HepG2 (cell line): ENCODE measurements at regions not wholly inside any gene's neighbourhood (a gene's known extent, or its start where the extent isn't known, plus 50 kb on each side); places are given as distances from the start of the nearest gene placed in this dataset.

Experiments used
- ATAC-seq: fragments of 200-7000 bp; cut with Tn5 transposase; 3 replicates; pipeline ENCODE4 v1.9.1; 2020; ENCODE audit warnings: mild to moderate bottlenecking, moderate library complexity
- BruUV-seq: library from RNA; stranded (reverse); fragments of 400-500 nt; replicated peaks from 2 replicates; lab custom pipeline; 2021; lab: Mats Ljungman, UMichigan
- CTCF ChIA-PET: fragments of 300-600 bp; formaldehyde crosslinking; extraction: SDS; loops from one replicate; lab custom pipeline; 2021; ENCODE audit warnings: low total read pairs, inconsistent platforms, low intra/inter-chr PET ratio; lab: Yijun Ruan, JAX
- POLR2A ChIA-PET: fragments of 350-600 bp; sonication (Branson Sonifier 250); formaldehyde crosslinking; loops from one replicate; lab custom pipeline; 2020; ENCODE audit warnings: antibody characterized with exemption, inconsistent platforms; lab: Yijun Ruan, JAX
- DNase-seq: peaks from one replicate; pipeline ENCODE4 v3.0.0-alpha.2; 2015; ENCODE audit warnings: low spot score
- FAIRE-seq: peaks from 3 replicates; lab custom pipeline; 2011; peaks lifted over from hg19 to GRCh38; lab: Jason Lieb, UNC
- H2AFZ ChIP-seq: one replicate; pipeline ENCODE4 v1.6.1; 2011; ENCODE audit warnings: low read length, inconsistent platforms
- H3K27ac ChIP-seq: fragments of 300-600 bp; 3 replicates; pipeline ENCODE4 v1.8.0; 2011; ENCODE audit warnings: mixed run types, mild to moderate bottlenecking, mixed read lengths, low read length, inconsistent platforms; ENCODE audit not compliant: insufficient read depth; ENCODE audit errors: extremely low read length
- H3K27me3 ChIP-seq, 2 experiments: fragments of 200-600 bp in 1 of 2; 2 replicates in 1 of 2; 3 replicates in 1 of 2; pipeline versions ENCODE4 v1.6.0 to v1.8.0; 2011; ENCODE audit warnings: low read length in 2 of 2, mild to moderate bottlenecking in 2 of 2, moderate library complexity in 2 of 2, inconsistent platforms in 1 of 2; ENCODE audit not compliant: insufficient read depth in 2 of 2, control insufficient read depth in 1 of 2
- H3K36me3 ChIP-seq, 2 experiments: fragments of 200-600 bp in 1 of 2; replicated peaks in 1 of 2; 2 replicates in 1 of 2; 3 replicates in 1 of 2; pipeline versions ENCODE4 v1.5.1 to v1.8.0; 2011; ENCODE audit warnings: low read length in 2 of 2, inconsistent platforms in 1 of 2; ENCODE audit not compliant: insufficient read depth in 2 of 2, control insufficient read depth in 1 of 2
- H3K4me1 ChIP-seq: 2 replicates; pipeline ENCODE4 v1.5.1; 2012; ENCODE audit warnings: low read length, inconsistent platforms; ENCODE audit not compliant: insufficient read depth
- H3K4me2 ChIP-seq: 2 replicates; pipeline ENCODE4 v1.6.0; 2011; ENCODE audit warnings: low read depth, low read length, inconsistent platforms
- H3K4me3 ChIP-seq, 3 experiments: fragments of 200-600 bp in 1 of 3; sonication (generic), shearing (Covaris generic) in 1 of 3; replicated peaks in 1 of 3; 2 replicates each; pipeline ENCODE4 v1.5.1; 2011 to 2016; ENCODE audit warnings: low read length in 3 of 3, inconsistent platforms in 2 of 3, low read depth in 2 of 3, mild to moderate bottlenecking in 2 of 3, control low read depth in 1 of 3, mixed read lengths in 1 of 3; ENCODE audit not compliant: insufficient read depth in 1 of 3
- H3K79me2 ChIP-seq: one replicate; pipeline ENCODE4 v1.6.1; 2011; ENCODE audit warnings: low read length, inconsistent platforms; ENCODE audit not compliant: insufficient read depth
- H3K9ac ChIP-seq: 2 replicates; pipeline ENCODE4 v1.6.0; 2011; ENCODE audit warnings: mild to moderate bottlenecking, low read depth, low read length, inconsistent platforms; ENCODE audit not compliant: insufficient read depth
- H3K9me3 ChIP-seq: 2 replicates; pipeline ENCODE4 v1.5.1; 2012; ENCODE audit warnings: mild to moderate bottlenecking, low read length
- H4K20me1 ChIP-seq: 2 replicates; pipeline ENCODE4 v1.6.0; 2011; ENCODE audit warnings: inconsistent platforms, mild to moderate bottlenecking, low read length, moderate library complexity; ENCODE audit not compliant: insufficient read depth
- ATAD3A ChIP-seq: sonication (generic); formaldehyde crosslinking; IDR thresholded peaks from 2 replicates; pipeline ENCODE4 v1.4.0; 2020; ENCODE audit warnings: missing genetic modification reagents
- HNRNPLL ChIP-seq: fragments of 200-400 bp; formaldehyde crosslinking; IDR thresholded peaks from 2 replicates; pipeline ENCODE4 v1.6.1; 2017; ENCODE audit warnings: mild to moderate bottlenecking, low read depth, low read length; ENCODE audit not compliant: poor library complexity, severe bottlenecking
- KDM5B ChIP-seq: sonication (generic); formaldehyde crosslinking; IDR thresholded peaks from 2 replicates; pipeline ENCODE4 v1.4.0; 2020; ENCODE audit warnings: missing genetic modification reagents, mild to moderate bottlenecking, borderline replicate concordance
- POLR2A ChIP-seq, 2 experiments: IDR thresholded peaks; 2 replicates each; pipeline ENCODE4 v1.6.1; 2011; ENCODE audit warnings: low read depth in 2 of 2, low read length in 2 of 2, mild to moderate bottlenecking in 1 of 2, moderate library complexity in 1 of 2; ENCODE audit not compliant: insufficient read depth in 1 of 2
- RFX5 ChIP-seq: IDR thresholded peaks from 2 replicates; pipeline ENCODE4 v1.6.1; 2011; ENCODE audit warnings: low read depth, low read length, improper control_type of control experiment
- TFE3 ChIP-seq: IDR thresholded peaks from 2 replicates; pipeline ENCODE4 v1.6.1; 2016
- ZBTB21 ChIP-seq: sonication (generic); formaldehyde crosslinking; IDR thresholded peaks from 2 replicates; pipeline ENCODE4 v1.4.0; 2020; ENCODE audit warnings: missing genetic modification reagents
- ZFAT ChIP-seq: sonication (generic); formaldehyde crosslinking; conservative IDR thresholded peaks from 2 replicates; pipeline ENCODE4 v1.8.1; 2023; ENCODE audit warnings: missing genetic modification reagents, inconsistent platforms
- ZFP36L1 ChIP-seq: sonication (generic); formaldehyde crosslinking; IDR thresholded peaks from 2 replicates; pipeline ENCODE4 v1.8.0; 2022; ENCODE audit warnings: mild to moderate bottlenecking, missing genetic modification reagents, moderate library complexity
- ZNF263 ChIP-seq: sonication (generic); formaldehyde crosslinking; IDR thresholded peaks from 2 replicates; pipeline ENCODE4 v1.4.0; 2020; ENCODE audit warnings: missing genetic modification reagents
- ZNF510 ChIP-seq: sonication (generic); formaldehyde crosslinking; IDR thresholded peaks from 2 replicates; pipeline ENCODE4 v1.4.0; 2020; ENCODE audit warnings: low read depth, mild to moderate bottlenecking, missing genetic modification reagents
- ZNF629 ChIP-seq: sonication (generic); formaldehyde crosslinking; conservative IDR thresholded peaks from 2 replicates; pipeline ENCODE4 v1.5.0; 2020; ENCODE audit warnings: missing genetic modification reagents
- ZNF724P ChIP-seq: sonication (generic); formaldehyde crosslinking; IDR thresholded peaks from 2 replicates; pipeline ENCODE4 v1.8.0; 2022; ENCODE audit warnings: missing genetic modification reagents, borderline replicate concordance
- ZNF746 ChIP-seq: sonication (generic); formaldehyde crosslinking; IDR thresholded peaks from 2 replicates; pipeline ENCODE4 v1.8.0; 2022; ENCODE audit warnings: mild to moderate bottlenecking, missing genetic modification reagents
- WGBS: methylation state at CpG from one replicate; pipeline ENCODE4 v1.1.6; 2017; ENCODE audit warnings: low lambda C conversion rate; 5-methylcytosine and 5-hydroxymethylcytosine counted together
- in situ Hi-C: cut with HindIII; loops from 2 replicates; pipeline ENCODE4 v1.10.0; 2017; ENCODE audit warnings: low pct_unique_long_range_greater_than_20kb; ENCODE audit not compliant: extremely low pct_ligation_motif_present
- intact Hi-C: fragments of 100-400 bp; cut with micrococcal nuclease; formaldehyde crosslinking; loops from one replicate; pipeline ENCODE4 v1.10.0; 2022; ENCODE audit not compliant: unreplicated experiment
- TF ChIP-seq, protein P1 (sequence below): sonication (generic); formaldehyde crosslinking; IDR thresholded peaks from 2 replicates; pipeline ENCODE4 v1.5.1; 2020; ENCODE audit warnings: mild to moderate bottlenecking, missing genetic modification reagents, moderate library complexity

DNA sequence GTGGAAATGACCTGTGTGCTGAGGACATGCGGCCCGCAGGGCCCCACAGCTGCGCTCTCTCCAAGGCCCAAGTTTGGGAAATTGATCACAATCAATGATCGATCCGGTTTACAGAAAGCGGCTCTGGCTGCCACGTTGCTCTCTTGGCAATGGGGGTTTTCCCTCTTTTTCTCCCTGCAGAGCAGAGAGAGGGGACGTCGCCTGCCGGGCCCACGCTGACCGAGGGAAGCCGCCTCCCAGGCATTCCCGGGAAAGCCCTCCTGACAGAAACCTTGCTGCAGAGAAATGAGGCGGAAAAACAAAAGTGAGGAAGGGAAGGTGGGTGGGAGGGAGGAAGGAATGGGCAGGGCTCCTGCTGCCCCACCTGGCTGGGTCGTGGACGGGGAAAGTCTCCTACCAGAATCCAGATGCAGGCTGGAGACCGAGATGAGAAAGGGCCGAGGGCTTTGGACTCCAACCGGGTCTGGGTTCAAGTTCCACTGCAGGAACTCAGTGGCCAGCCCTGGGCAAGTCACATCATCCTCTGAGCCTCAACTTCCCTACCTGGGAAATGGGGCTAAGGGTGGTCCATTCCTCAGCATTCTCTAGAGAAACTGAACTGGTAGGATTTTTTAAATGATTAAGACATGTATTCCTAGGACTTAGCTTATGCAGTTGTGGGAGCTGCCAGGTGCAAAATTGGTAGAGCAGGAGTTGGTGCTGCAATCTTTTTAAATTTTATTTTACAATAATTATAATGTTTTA, 75.5 kb downstream of the PHETA1 start:
- no TSS peak for BruUV-seq
- peaks cover 0 to 10% of the 10 kb centered on the region in 2 experiments; a peak in 1 of 5 replicates for H3K27me3 ChIP-seq
- in situ Hi-C loops (no loop called here), intact Hi-C loops (no loop called here)
- WGBS = 58% methylated on average over 19 of the region's 20 CpGs
- H4K20me1 ChIP-seq = no peaks in the 10 kb centered on the region
- ChIA-PET POLR2A (no interaction called here), CTCF (no interaction called here)
- TF ChIP-seq KDM5B (CRISPR knock-in tag) (no peak), ZNF629 (CRISPR knock-in tag) (peak; percentile 60)
- H2AFZ ChIP-seq = no peak overlapping the region
- H3K79me2 ChIP-seq = no peaks in the 10 kb centered on the region
- FAIRE-seq (no peak), DNase-seq (no peak), ATAC-seq (no peak)
- H3K27ac ChIP-seq = no peak overlapping the region
- no peaks in the 10 kb centered on the region for H3K4me1 ChIP-seq
- H3K4me2 ChIP-seq = no peak overlapping the region
- no peak overlapping the region for H3K9ac ChIP-seq
- no peaks in the 10 kb centered on the region for H3K36me3 ChIP-seq
- H3K9me3 ChIP-seq = no peaks in the 10 kb centered on the region
- H3K4me3 ChIP-seq = no peak overlapping the region

DNA sequence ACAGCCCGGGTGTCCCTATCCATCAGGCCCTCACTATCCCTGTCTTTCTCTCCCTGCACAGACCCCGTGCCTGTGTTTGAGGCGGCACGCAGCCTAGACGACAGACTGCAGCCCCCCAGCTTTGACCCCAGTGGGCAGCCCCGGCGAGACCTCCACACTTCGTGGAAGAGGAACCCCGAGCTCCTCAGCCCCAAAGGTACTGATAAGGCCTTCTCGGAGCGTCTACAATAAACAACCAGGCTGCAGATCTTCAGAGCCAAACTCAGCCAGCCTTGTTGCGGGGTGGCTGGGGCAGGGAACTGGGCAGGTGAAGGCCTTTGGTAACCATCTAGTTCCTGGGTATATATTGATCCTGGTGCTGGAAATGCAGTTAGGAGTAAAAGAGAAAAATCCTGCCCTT, 77.5 kb downstream of the PHETA1 start:
- BruUV-seq = no TSS peak
- H3K27me3 ChIP-seq = peaks cover 0 to 10% of the 10 kb centered on the region in 2 experiments; a peak in 1 of 5 replicates
- TF ChIP-seq, protein P1, sequence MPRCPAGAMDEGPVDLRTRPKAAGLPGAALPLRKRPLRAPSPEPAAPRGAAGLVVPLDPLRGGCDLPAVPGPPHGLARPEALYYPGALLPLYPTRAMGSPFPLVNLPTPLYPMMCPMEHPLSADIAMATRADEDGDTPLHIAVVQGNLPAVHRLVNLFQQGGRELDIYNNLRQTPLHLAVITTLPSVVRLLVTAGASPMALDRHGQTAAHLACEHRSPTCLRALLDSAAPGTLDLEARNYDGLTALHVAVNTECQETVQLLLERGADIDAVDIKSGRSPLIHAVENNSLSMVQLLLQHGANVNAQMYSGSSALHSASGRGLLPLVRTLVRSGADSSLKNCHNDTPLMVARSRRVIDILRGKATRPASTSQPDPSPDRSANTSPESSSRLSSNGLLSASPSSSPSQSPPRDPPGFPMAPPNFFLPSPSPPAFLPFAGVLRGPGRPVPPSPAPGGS (CRISPR knock-in tag) = no peak
- no peak for TF ChIP-seq ZNF510 (CRISPR knock-in tag)
- no peak for TF ChIP-seq ZFP36L1 (CRISPR knock-in tag)
- no peak for TF ChIP-seq RFX5
- TF ChIP-seq ATAD3A (CRISPR knock-in tag) = no peak
- no peak for TF ChIP-seq HNRNPLL
- TF ChIP-seq TFE3 (CRISPR knock-in tag) = no peak
- no peak for TF ChIP-seq ZNF724P (CRISPR knock-in tag)
- TF ChIP-seq KDM5B (CRISPR knock-in tag) = no peak
- TF ChIP-seq ZNF263 = no peak
- no peak for TF ChIP-seq ZFAT (CRISPR knock-in tag)
- TF ChIP-seq POLR2A (IDR thresholded peaks at IDR 0.05; ENCODE audit: insufficient read depth in 1 of 2, low read depth in 2 of 2, low read length in 2 of 2) = no peak
- no peak for TF ChIP-seq ZNF746 (CRISPR knock-in tag)
- TF ChIP-seq ZBTB21 = no peak
- no peaks in the 10 kb centered on the region for H3K36me3 ChIP-seq
- H3K4me3 ChIP-seq = no peak overlapping the region
- intact Hi-C loops (no loop called here), in situ Hi-C loops (no loop called here)
- 55% methylated on average over 7 of the region's 12 CpGs for WGBS
- DNase-seq (no peak), ATAC-seq (no peak), FAIRE-seq (no peak)
- H3K4me1 ChIP-seq = no peaks in the 10 kb centered on the region
- no peak overlapping the region for H3K27ac ChIP-seq
- H3K79me2 ChIP-seq = no peaks in the 10 kb centered on the region
- POLR2A ChIA-PET = no interaction called here
- H3K9ac ChIP-seq = no peak overlapping the region
- H4K20me1 ChIP-seq = no peaks in the 10 kb centered on the region
- CTCF ChIA-PET = no interaction called here
- no peaks in the 10 kb centered on the region for H3K9me3 ChIP-seq
- H2AFZ ChIP-seq = no peak overlapping the region
- no peak overlapping the region for H3K4me2 ChIP-seq
